ENCODE measurements at regions not wholly inside any gene's neighbourhood (a gene's known extent, or its start where the extent isn't known, plus 50 kb on each side); places are given as distances from the start of the nearest gene placed in this dataset.
"Not testable (repeated sequence)": the region's sequence is repeated elsewhere in the genome, so short reads cannot be mapped to it uniquely, and the experiment has no call there.

DNA sequence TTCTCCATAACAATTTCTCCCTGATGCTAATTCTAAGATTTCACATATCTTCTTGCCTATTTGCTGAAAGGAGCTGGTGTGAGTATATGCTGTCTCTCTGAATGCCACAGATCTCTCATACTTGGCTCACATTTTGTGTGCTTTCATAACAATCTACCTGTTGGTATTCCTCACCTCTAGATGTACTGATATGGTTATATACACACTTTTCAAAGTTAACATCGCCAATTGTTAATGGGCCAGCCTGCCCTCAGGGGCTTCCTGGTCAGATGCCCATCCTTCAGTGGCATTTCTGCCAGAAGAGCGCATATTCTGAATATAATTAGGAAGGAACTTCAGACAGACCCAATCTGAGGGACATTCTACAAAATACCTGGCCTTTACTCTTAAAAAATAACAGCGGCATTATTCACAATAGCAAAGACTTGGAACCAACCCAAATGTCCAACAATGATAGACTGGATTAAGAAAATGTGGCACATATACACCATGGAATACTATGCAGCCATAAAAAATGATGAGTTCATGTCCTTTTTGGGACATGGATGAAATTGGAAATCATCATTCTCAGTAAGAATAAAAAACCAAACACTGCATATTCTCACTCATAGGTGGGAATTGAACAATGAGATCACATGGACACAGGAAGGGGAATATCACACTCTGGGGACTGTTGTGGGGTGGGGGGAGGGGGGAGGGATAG lies 123.9 kb upstream of the FAT1 start:
- DNase-seq (ENCODE audit: low read depth), result not testable (repeated sequence)

GRCh38 chr4:186848437-186848836 lies 124.8 kb upstream of the FAT1 start:
- no peak for DNase-seq (ENCODE audit: low read depth)

- DNase-seq (ENCODE audit: low read depth), result no peak
These were observed 127.8 kb upstream of the FAT1 start for GRCh38 chr4:186851291-186852072.

DNA sequence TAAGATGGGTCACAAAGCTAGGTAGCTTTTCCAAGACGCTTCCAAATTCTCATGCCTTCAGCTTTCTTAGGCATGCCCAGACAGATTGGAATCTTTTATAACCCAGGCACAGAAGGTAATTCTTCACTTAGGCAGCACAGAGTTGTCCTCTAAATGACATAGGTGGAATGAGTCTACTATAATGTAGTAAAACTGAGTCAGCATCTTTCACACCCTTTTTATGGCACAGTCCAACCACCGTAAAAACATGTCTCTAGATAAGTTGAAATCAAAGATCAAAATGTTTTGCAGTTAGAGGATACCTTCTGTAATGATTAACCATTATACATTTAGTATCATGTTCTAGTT lies 128.4 kb upstream of the FAT1 start:
- no peak for DNase-seq (ENCODE audit: low read depth)

GRCh38 chr4:186852964-186853391 lies 129.3 kb upstream of the FAT1 start:
- DNase-seq (ENCODE audit: low read depth), result no peak

DNA sequence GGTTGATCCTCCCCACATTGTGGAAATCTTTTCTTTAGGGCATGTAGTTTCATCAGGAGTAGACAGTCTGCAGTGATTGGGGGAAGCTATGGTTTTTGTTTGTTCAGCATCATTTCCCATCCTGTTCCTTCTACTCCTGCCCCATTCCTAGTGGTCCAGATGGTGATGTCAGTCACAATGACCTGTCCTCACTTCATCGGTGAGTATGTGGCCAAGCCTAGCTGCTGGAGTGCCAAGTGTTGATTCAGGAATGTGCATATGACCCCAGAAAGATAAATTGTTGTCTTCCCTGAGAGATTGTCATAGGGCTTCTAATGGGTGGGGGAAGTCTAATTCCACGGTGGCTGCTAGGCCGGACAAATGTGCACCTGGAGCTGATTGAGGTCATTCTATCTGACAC lies 130.6 kb upstream of the FAT1 start:
- DNase-seq (ENCODE audit: low read depth), result peak; percentile 76

DNA sequence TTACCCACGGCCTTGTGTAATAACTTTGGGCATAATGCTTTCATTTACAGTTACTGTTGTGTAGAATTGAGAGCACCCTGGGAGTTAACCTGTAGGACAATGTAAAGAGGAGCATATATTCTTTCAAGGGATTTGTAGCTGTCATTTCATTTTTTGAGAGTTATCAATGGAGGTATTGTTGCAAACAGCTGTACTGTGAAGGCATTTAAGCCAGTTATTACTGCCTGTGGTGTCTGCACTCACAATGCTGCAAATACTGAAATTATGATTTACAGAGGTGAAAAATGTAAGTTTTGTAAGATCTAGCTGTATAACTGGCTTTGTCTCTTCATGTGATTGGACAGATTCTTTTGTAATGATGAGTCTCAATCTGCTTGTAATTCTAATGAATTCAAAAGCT lies 131.5 kb upstream of the FAT1 start:
- DNase-seq (ENCODE audit: low read depth), result no peak

GRCh38 chr4:186857793-186858192 lies 134.1 kb upstream of the FAT1 start:
- DNase-seq (ENCODE audit: low read depth), result no peak

GRCh38 chr4:186858355-186858754 lies 134.7 kb upstream of the FAT1 start:
- no peak for DNase-seq (ENCODE audit: low read depth)

GRCh38 chr4:186859420-186859819 lies 135.8 kb upstream of the FAT1 start:
- no peak for DNase-seq (ENCODE audit: low read depth)

DNA sequence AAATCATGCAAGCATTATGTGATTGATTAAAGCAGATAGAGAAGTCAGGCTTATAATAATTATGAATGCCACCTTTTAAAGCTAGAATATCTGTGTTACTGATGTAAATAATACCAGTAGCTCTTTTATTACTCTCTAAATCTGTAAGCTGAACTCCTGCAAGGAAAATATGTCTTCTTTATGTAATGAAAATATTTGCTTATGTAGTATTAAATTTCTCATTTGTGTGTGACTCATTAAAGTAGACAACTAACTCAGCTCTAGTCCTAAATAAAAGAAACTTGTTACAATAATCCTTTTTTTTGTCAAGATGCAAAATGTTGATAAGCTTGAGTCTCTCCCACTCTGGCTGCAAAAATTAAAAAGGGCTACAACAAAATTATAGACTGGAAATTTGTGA lies 137.7 kb upstream of the FAT1 start:
- DNase-seq (ENCODE audit: low read depth), result no peak

DNA sequence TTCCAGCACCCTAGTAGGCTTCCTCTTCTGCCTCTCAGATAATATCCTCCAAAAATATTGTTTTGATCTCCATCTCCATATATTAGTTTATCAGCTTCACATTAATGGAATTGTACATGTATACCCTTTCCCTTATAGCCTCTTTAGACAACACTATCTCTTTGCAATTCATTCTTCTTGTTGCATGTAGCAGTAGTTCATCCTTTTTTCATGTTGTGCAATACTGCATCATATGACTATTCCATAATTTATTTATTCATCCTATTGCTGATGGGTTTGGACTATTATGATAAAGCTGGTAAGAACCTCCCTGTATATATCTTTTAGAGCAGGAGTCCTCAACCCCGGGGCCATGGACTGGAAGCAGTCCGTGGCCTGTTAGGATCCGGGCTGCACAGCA lies 148.2 kb upstream of the FAT1 start:
- DNase-seq (ENCODE audit: low read depth), result no peak

- DNase-seq (ENCODE audit: low read depth), result not testable (repeated sequence)
These were observed 149.4 kb upstream of the FAT1 start for GRCh38 chr4:186873095-186873494.

- DNase-seq (ENCODE audit: low read depth), result no peak
These were observed 151.8 kb upstream of the FAT1 start for GRCh38 chr4:186875476-186875875.

GRCh38 chr4:186876961-186877626 lies 153.4 kb upstream of the FAT1 start:
- no peak for DNase-seq (ENCODE audit: low read depth)

- DNase-seq (ENCODE audit: low read depth), result no peak
These were observed 154.6 kb upstream of the FAT1 start for GRCh38 chr4:186878203-186878776.

GRCh38 chr4:186881521-186882220 lies 158.0 kb upstream of the FAT1 start:
- peak; percentile 76 for DNase-seq (ENCODE audit: low read depth)

GRCh38 chr4:186882293-186882692 lies 158.6 kb upstream of the FAT1 start:
- DNase-seq (ENCODE audit: low read depth), result no peak

GRCh38 chr4:186885289-186885688 lies 161.6 kb upstream of the FAT1 start:
- no peak for DNase-seq (ENCODE audit: low read depth)

DNA sequence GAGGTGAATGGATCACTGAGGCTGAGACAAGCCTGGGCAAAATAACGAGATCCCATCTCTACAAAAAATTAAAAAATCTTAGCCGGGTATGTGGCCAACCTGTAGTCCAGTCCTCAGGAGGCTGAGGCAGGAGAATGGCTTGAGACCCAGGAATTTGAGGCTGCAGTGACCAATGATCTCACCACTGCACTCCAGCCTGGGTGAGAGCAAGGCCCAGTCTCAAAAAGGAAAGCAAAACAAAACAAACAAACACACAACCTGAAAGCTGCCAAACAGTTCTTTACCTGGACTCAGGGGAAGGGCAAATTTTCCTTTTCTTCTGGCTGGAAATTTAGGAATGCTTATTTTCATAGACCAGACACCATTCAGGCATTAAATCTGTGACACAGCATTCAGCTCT lies 163.1 kb upstream of the FAT1 start:
- DNase-seq (ENCODE audit: low read depth), result no peak

GRCh38 chr4:186887291-186887700 lies 163.6 kb upstream of the FAT1 start:
- no peak for DNase-seq (ENCODE audit: low read depth)

DNA sequence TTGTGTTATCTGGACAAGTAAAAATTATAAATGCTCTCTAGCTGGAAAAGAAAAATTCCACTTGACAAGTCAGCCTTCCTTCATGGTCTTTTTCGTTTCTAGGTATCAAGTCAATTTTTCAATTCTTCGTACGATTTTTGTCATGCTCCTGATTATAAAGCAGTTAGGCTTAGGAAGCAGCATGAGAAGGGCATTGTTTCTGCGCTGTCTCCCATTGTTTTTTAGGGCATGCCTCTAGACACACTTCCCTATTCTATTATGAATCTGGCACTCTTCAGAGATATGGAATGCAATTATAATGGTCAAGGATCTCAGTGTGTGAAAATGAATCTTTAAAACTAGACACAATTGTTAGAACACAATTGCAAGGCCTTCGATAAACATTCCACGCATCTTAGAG lies 164.1 kb upstream of the FAT1 start:
- DNase-seq (ENCODE audit: low read depth), result no peak
